Retinal pigment epithelial cell (primary cell): ENCODE measurements at regions not wholly inside any gene's neighbourhood (a gene's known extent, or its start where the extent isn't known, plus 50 kb on each side); places are given as distances from the start of the nearest gene placed in this dataset.
A peak's percentile ranks its signal among the peaks of the same experiment; 100 is the strongest.
"Not testable (repeated sequence)": the region's sequence is repeated elsewhere in the genome, so short reads cannot be mapped to it uniquely, and the experiment has no call there.

Experiments used
- DNase-seq: peaks from one replicate; pipeline ENCODE4 v3.0.0-alpha.2; 2010; ENCODE audit warnings: low read depth
- H3K4me3 ChIP-seq: 2 replicates; pipeline ENCODE4 v1.5.1; 2011; ENCODE audit warnings: mild to moderate bottlenecking, low read length, control low read depth, moderate library complexity
- CTCF ChIP-seq: conservative IDR thresholded peaks from 2 replicates; pipeline ENCODE4 v1.5.1; 2011; ENCODE audit warnings: low read depth, low read length, control low read depth, inconsistent platforms

DNA sequence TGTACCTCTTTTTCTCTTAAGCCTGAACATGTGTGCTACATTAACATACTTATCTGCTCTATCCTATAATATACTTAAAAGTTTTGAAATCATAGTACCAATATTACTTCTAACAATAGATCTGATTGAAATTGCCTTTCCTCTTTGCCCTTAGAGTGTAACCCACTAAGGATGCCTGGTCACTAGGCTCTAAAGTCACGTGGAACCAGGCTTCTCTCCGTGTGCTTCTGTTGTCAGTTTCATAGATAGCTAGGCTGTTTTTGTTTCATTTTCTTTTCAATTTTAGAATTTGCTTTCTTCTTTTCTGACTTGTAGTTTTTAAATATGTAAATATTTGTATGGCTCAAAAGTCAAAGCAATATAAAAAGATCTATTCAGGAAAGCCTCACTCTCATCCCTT, 100.5 kb upstream of the PZP start:
- not testable (repeated sequence) for H3K4me3 ChIP-seq, DNase-seq

DNA sequence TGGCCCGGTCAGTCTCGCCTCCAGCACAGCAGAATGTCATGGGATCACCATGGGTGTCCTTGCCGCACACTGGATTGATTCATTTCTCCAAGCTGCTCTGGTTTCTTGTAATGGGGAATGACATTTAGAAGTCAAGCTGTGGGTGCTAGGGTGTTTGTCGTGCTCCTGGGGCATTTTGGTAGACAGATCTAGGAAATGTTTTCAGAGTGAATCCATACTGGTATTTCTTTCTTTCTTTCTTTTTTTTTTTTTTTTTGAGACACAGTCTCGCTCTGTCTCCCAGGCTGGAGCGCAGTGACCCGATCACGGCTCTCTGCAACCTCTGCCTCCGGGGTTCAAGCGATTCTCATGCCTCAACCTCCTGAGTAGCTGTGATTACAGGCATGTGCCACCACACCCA, 100.0 kb upstream of the PZP start:
- DNase-seq, H3K4me3 ChIP-seq: not testable (repeated sequence)

GRCh38 chr12:9307255-9307654, 99.1 kb upstream of the PZP start:
- not testable (repeated sequence) for H3K4me3 ChIP-seq, DNase-seq

DNA sequence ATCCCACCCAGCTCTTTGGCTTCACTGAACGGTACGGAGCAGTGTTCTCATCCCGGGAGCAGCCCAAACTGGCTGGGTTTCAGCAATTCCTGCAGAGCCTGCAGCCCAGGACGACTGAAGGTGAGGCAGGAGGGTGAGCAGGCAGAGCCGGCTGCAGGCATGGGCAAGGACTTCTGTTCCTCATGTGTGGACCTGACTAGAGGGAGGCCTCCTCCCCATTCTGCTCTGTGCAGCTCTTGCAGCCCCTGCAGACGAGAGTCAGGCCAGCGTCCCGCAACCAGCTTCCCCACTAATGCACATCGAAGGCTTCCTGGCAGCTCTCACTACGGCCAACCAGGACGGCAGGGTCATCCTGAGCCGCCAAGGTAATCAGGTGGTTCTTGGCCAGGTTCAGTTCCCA, 97.8 kb upstream of the PZP start:
- H3K4me3 ChIP-seq, DNase-seq: not testable (repeated sequence)

GRCh38 chr12:9304540-9304939, 96.3 kb upstream of the PZP start:
- not testable (repeated sequence) for H3K4me3 ChIP-seq, DNase-seq

GRCh38 chr12:9295872-9296271, 87.7 kb upstream of the PZP start:
- DNase-seq, H3K4me3 ChIP-seq: not testable (repeated sequence)

DNA sequence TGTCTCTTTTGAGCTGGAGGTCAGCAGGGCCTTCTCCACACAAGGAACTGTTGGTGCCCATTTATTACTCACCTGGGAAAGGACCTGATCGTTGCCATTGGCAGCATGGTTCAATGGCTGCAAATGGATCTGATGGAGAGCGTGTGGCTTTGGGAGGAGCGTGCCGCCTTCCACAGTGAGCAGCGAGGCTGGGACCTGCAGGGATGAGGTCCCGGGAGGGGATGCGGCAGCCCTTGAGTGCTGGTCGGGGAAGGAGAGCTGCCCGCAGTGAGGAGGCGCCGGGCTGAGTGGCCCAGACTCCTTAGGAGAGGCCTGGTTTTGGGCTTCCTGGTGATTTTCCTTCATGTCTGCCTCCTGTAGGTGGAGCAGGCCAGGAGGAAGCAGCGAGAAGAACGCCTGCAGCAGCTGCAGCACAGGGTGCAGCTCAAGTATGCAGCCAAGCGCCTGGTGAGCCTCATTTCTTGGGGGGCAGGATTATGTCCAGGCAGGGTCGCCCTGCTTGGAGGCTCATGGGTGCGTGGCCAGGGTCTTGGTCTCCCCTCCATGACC, 86.0 kb upstream of the PZP start:
- not testable (repeated sequence) for DNase-seq, H3K4me3 ChIP-seq

GRCh38 chr12:9293391-9293790, 85.2 kb upstream of the PZP start:
- not testable (repeated sequence) for H3K4me3 ChIP-seq, DNase-seq

GRCh38 chr12:9289984-9290383, 81.8 kb upstream of the PZP start:
- not testable (repeated sequence) for H3K4me3 ChIP-seq, DNase-seq

DNA sequence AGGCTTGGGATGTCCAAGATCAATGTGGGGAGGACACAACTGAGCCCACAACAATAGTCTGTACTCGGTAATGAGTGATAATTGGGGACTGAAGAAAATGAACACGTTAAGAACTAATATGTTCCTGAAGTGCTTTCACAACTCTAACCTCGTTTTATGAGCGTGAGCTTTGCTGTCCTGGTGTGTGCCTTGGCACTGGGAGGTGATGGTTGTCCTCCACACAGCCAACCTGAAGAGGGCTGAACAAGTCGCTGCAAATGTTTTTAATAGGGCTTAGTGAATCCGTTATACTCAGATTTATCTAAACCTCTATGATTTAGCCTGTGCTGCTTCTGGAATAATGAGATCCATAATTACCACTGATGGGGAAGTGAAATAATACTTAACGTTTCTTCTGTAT, 76.5 kb upstream of the PZP start:
- H3K4me3 ChIP-seq, result peak overlapping the region; percentile 59
- DNase-seq, result not testable (repeated sequence)

GRCh38 chr12:9284197-9284596, 76.0 kb upstream of the PZP start:
- H3K4me3 ChIP-seq, result peak overlapping the region; percentile 59
- DNase-seq, result not testable (repeated sequence)

DNA sequence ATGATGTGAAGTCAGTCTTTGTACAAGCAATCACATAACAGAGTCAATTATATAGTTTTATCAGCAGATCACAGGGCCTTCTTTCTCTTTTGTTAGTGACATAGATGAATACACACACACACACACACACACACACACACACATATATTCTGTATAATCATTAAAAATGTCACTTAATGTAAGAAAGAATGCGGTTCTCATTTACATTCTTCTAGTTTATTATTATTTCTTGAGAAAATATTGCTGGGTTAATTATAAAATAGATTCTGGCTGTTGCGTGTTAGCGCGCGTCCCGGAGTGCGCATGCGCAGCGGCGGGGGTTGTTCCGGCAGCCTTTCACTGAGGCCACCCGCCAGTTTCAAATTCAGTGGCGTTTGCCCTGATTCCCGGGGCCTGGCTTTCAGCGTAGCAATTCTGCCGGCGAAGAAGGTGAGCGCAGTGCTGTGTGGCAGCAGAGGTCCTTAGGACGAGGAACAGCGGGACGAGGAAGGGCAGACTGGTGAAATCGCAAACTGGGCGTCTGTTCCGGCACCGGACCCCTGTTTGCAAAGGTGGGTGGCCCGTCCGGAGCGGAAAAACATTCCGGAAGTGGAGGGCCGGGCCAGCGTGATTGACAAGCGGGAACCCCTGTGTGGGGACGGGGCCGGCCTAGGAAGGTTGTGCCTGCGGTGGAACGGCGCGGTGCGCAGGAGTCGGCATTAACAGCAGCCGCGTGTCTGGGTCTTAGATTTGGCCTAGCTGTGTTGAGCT, 75.3 kb upstream of the PZP start:
- DNase-seq, result peak; percentile 27
- peak overlapping the region; percentile 59 for H3K4me3 ChIP-seq

DNA sequence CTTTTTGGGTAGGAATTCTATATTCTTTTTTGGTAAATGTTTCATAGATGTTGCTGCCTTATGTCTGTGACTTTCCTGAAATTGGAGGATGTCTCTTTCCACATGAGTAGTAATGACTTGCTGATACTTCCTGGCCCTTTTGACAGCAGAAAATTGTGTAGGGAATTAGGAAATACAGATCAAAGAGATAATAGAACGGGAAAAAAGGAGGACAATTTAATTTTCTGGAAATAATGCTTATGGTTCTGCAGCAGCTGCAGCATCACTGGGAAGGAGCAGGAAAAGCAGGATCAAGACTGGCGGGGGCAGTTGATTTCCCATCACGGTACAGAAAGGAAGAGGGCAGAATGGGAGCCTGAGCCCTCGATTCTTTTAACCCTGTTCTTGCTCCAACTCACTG, 68.8 kb upstream of the PZP start:
- no peak for DNase-seq
- no peak for TF ChIP-seq CTCF
- H3K4me3 ChIP-seq, result no peak overlapping the region

DNA sequence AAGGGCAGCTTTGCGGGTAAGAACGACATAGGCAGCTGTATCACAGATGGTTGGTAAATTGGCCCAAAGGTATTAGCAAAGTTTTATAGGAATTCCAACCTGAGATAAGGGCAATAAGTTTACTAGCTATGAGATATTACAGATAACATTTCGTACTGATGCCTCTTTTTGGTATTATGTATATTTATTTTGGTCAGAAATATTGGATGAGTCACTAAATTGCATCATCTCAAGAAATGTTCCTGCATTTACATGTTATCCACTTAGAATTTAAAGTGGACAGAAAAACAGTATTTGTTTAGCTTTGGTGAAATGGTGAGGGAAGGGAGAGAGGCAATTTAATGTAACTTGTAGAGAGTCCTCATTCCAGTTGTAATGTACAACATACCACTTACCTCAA, 65.1 kb upstream of the PZP start:
- no peak overlapping the region for H3K4me3 ChIP-seq
- TF ChIP-seq CTCF, result no peak
- DNase-seq, result no peak
